ENCODE measurements at regions not wholly inside any gene's neighbourhood (a gene's known extent, or its start where the extent isn't known, plus 50 kb on each side); places are given as distances from the start of the nearest gene placed in this dataset.

GRCh38 chrX:20362268-20363267, 95.9 kb upstream of the RPS6KA3 start:
- no peak for TF ChIP-seq POLR2A (IDR thresholded peaks at IDR 0.05; ENCODE audit: extremely low read depth, insufficient read length)
- TF ChIP-seq CTCF (IDR thresholded peaks at IDR 0.05; ENCODE audit: low read depth, low read length): no peak
- TF ChIP-seq, protein P1, sequence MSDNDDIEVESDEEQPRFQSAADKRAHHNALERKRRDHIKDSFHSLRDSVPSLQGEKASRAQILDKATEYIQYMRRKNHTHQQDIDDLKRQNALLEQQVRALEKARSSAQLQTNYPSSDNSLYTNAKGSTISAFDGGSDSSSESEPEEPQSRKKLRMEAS (IDR thresholded peaks at IDR 0.05; ENCODE audit: low read depth, low read length): no peak

All from NB4 (cell line).